ENCODE measurements at regions not wholly inside any gene's neighbourhood (a gene's known extent, or its start where the extent isn't known, plus 50 kb on each side); places are given as distances from the start of the nearest gene placed in this dataset.
"Not testable (repeated sequence)": the region's sequence is repeated elsewhere in the genome, so short reads cannot be mapped to it uniquely, and the experiment has no call there.

- H3K4me3 ChIP-seq (ENCODE audit: low read depth, low read length): no peak overlapping the region
- no peak for TF ChIP-seq CTCF (IDR thresholded peaks at IDR 0.05; ENCODE audit: insufficient read depth, low read depth, low read length, missing control alignments)
Observed at GRCh38 chr14:86787717-86788116, 1205.3 kb downstream of the GALC start.

DNA sequence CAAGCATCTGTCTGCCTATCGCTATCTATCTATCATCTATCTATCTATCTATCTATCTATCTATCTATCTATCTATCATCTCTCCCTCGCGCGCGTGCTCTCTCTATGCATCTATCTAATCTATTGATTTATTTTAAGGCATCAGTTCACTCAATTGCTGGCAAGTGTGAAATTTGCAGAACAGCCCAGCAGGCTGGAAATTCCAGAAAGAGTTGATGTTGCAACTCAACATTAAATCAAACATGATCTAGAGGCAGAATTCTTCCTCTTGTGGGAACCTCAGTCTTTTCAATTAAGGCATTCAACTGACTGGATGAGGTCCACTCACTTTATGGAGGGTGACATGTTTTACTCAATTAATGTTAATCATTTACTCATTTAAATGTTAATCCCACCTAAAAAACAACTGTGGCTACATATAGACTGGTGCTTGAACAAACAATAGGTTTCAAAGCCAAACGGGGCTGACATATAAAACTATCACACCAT, 1210.8 kb downstream of the GALC start:
- TF ChIP-seq CTCF (IDR thresholded peaks at IDR 0.05; ENCODE audit: insufficient read depth, low read depth, low read length, missing control alignments): no peak
- H3K4me3 ChIP-seq (ENCODE audit: low read depth, low read length): no peak overlapping the region
- no peak for DNase-seq (ENCODE audit: low read depth)

More at GRCh38 chr14:86787717-86788116, 1205.3 kb downstream of the GALC start:
- DNase-seq (ENCODE audit: low read depth): no peak

DNA sequence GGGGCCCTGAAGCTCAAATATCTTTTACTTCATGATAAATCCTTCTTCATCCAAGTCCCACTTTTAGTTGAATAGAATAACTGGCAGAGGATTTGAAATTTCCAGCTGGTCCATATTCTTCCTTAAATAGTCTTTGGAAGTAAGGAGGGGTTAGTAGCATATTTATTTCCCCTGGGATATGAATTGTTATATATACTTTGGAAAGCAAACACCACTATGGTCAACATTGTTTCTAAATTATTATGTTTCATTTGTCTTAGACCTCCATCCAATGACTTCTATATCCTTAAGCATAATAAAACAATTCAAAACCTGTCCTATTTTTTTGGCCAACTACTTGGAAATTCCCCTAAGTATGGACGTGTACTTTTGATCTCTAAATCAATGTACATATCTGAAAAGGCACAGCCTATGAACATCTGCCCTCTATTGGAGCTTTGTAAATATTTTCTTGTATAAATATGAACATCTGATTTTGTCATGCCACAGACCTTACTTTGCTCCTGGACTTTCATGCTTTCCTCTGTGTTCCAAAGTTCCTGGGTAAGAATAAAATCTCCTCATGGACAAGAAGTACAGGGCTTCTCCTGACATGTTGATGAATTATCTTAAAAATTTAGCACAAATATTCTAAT, 1212.0 kb downstream of the GALC start:
- no peak overlapping the region for H3K4me3 ChIP-seq (ENCODE audit: low read depth, low read length)
- TF ChIP-seq CTCF (IDR thresholded peaks at IDR 0.05; ENCODE audit: insufficient read depth, low read depth, low read length, missing control alignments): no peak
- DNase-seq (ENCODE audit: low read depth): no peak

DNA sequence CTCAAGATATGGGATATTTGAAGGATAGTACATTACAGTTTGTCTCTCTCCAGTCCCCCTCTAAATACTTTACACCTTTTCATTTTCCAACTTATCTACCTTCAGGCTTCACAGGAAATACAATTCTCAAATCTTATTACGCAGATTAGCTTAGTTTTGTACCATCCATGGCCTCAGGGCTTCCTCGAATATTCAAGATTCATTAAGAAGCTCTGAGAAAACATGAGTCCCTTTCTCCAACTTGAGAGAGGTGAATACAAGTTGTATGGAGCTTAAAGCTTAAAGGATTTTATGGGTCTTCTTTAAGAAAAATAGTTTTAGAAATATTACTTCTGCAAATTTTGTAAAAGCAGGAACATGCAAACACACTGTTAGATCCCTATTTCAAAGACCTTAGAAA, 1212.5 kb downstream of the GALC start:
- TF ChIP-seq CTCF (IDR thresholded peaks at IDR 0.05; ENCODE audit: insufficient read depth, low read depth, low read length, missing control alignments): no peak

DNA sequence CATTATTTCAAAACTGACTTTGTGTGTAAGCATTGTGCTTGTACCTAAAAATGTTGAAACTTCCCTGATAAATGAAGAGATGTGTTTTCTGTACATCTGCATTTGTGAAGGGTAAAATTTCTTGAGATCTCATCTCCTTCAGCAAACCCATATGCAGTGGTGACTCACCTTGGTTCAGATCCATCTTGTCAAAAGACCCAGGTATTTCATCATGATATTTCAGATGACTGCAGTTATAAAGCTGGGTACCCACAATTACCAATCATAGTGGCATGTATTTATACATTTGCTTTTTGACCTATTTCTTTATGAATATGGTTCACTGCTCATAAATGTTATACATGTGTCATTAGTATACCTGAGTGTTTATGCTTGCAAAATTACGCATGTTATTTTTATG, 1213.6 kb downstream of the GALC start:
- DNase-seq (ENCODE audit: low read depth): no peak
- TF ChIP-seq CTCF (IDR thresholded peaks at IDR 0.05; ENCODE audit: insufficient read depth, low read depth, low read length, missing control alignments): no peak
- no peak overlapping the region for H3K4me3 ChIP-seq (ENCODE audit: low read depth, low read length)

More for the DNA sequence above, 1212.5 kb downstream of the GALC start:
- DNase-seq (ENCODE audit: low read depth): no peak
- H3K4me3 ChIP-seq (ENCODE audit: low read depth, low read length): no peak overlapping the region

DNA sequence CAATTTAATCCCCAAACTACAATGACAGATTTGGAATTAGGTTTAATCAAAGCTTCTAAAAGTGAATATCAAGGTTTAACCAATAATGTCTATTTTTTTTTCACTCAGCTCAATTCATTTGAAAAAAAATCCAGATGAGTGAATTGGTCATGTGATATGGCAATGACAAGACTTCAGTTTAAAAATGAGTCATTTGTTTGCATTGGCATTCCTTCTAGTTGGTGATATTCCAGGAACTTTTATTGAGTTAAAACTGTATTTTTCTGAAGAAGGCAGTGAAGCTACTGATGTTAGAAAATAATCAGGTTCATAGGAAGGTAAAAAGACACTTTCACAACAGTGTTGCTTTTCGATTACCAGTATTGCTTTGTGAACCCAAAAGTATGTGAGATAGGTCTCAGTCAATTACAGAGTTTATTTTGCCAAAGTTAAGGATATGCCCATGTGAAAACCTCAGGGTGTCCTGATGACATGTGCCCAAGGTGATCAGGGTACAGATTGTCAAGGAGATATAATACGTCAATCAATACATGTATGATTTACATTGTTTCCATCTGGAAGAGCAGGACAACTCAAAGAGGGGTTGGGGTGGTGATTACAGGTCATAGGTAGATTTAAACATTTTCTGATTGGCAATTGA, 1214.9 kb downstream of the GALC start:
- no peak overlapping the region for H3K4me3 ChIP-seq (ENCODE audit: low read depth, low read length)
- no peak for TF ChIP-seq CTCF (IDR thresholded peaks at IDR 0.05; ENCODE audit: insufficient read depth, low read depth, low read length, missing control alignments)
- no peak for DNase-seq (ENCODE audit: low read depth)

DNA sequence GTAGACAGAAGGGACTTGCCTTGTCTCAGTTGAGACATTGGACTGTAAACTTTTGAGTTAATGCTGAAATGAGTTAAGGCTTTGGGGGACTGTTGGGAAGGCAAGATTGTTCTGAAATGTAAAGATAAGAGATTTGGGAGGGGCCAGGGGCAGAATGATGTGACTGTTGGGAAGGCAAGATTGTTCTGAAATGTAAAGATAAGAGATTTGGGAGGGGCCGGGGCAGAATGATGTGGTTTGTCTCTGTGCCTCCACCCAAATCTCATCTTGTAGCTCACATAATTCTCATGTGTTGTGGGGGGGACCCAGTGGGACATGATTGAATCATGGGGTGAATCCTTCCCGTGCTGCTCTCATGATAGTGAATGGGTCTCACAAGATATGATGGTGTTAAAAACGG, 1217.1 kb downstream of the GALC start:
- H3K4me3 ChIP-seq (ENCODE audit: low read depth, low read length); DNase-seq (ENCODE audit: low read depth): not testable (repeated sequence)

All from GM12865 (cell line).